ENCODE measurements at regions not wholly inside any gene's neighbourhood (a gene's known extent, or its start where the extent isn't known, plus 50 kb on each side); places are given as distances from the start of the nearest gene placed in this dataset.

- WGBS, 2 donors (ENCODE audit: low coverage in 1 of 2): 82% methylated on average over 4 of the region's 4 CpGs; no CpG with 5 or more reads in 1 of the 2 donors
- no peak overlapping the region for H3K4me3 ChIP-seq
- intact Hi-C loops (cut with DNase I; ENCODE audit: low total_unique reads) (no loop called here), in situ Hi-C loops (cut with MboI; ENCODE audit: low pct_ligation_motif_present in 1 of 4, low pct_unique_long_range_greater_than_20kb in 1 of 4, low sequenced_read_pairs in 3 of 4) (no loop called here)
- H3K4me1 ChIP-seq: peaks cover 5 to 15% (median 11%) of the 10 kb centered on the region in 4 donors
- H3K9me3 ChIP-seq: no peaks in the 10 kb centered on the region
- H3K27me3 ChIP-seq: peaks cover 5% of the 10 kb centered on the region
- no peak overlapping the region for H3K27ac ChIP-seq
- no peak for TF ChIP-seq POLR2A (IDR thresholded peaks at IDR 0.05)
- no peak for TF ChIP-seq CTCF (IDR thresholded peaks at IDR 0.05)
- no peak for TF ChIP-seq EP300 (IDR thresholded peaks at IDR 0.05; ENCODE audit: low read depth)
- no peak for TF ChIP-seq POLR2AphosphoS5 (IDR thresholded peaks at IDR 0.05)
- DNase-seq: no peak
- no peaks in the 10 kb centered on the region for H3K36me3 ChIP-seq
Measured at GRCh38 chr3:14285548-14285925, 106.9 kb downstream of the LSM3 start.

- in situ Hi-C loops (cut with MboI; ENCODE audit: low pct_ligation_motif_present in 1 of 4, low pct_unique_long_range_greater_than_20kb in 1 of 4, low sequenced_read_pairs in 3 of 4): no loop called here
- H3K36me3 ChIP-seq: no peaks in the 10 kb centered on the region
Measured at GRCh38 chr3:14286887-14287500, 108.4 kb downstream of the LSM3 start.

GRCh38 chr3:14288177-14288788 lies 109.7 kb downstream of the LSM3 start:
- no peak overlapping the region for H3K4me3 ChIP-seq
- H3K27ac ChIP-seq: no peak overlapping the region
- peaks cover 7 to 28% (median 20%) of the 10 kb centered on the region in 4 donors for H3K4me1 ChIP-seq
- in situ Hi-C loops (cut with MboI; ENCODE audit: low pct_ligation_motif_present in 1 of 4, low pct_unique_long_range_greater_than_20kb in 1 of 4, low sequenced_read_pairs in 3 of 4) (no loop called here), intact Hi-C loops (cut with DNase I; ENCODE audit: low total_unique reads) (no loop called here)
- TF ChIP-seq POLR2A (IDR thresholded peaks at IDR 0.05) (no peak), EP300 (IDR thresholded peaks at IDR 0.05; ENCODE audit: low read depth) (no peak), CTCF (IDR thresholded peaks at IDR 0.05) (no peak), POLR2AphosphoS5 (IDR thresholded peaks at IDR 0.05) (no peak)
- H3K27me3 ChIP-seq: no peaks in the 10 kb centered on the region
- no peaks in the 10 kb centered on the region for H3K36me3 ChIP-seq
- no peaks in the 10 kb centered on the region for H3K9me3 ChIP-seq
- DNase-seq: no peak
- WGBS, 2 donors (ENCODE audit: low coverage in 1 of 2): 90 to 92% methylated on average over 2 of the region's 2 CpGs

More at GRCh38 chr3:14286887-14287500, 108.4 kb downstream of the LSM3 start:
- 63 to 100% methylated on average over 1 to 7 of the region's 7 CpGs for WGBS, 2 donors (ENCODE audit: low coverage in 1 of 2)
- TF ChIP-seq POLR2AphosphoS5 (IDR thresholded peaks at IDR 0.05): no peak
- no peak for TF ChIP-seq CTCF (IDR thresholded peaks at IDR 0.05)
- no peak for TF ChIP-seq POLR2A (IDR thresholded peaks at IDR 0.05)
- no peak for TF ChIP-seq EP300 (IDR thresholded peaks at IDR 0.05; ENCODE audit: low read depth)
- no peaks in the 10 kb centered on the region for H3K27me3 ChIP-seq
- no peak overlapping the region for H3K27ac ChIP-seq
- no peaks in the 10 kb centered on the region for H3K9me3 ChIP-seq
- DNase-seq: no peak
- no peak overlapping the region for H3K4me3 ChIP-seq
- intact Hi-C loops (cut with DNase I; ENCODE audit: low total_unique reads): no loop called here
- peaks cover 7 to 28% (median 20%) of the 10 kb centered on the region in 4 donors for H3K4me1 ChIP-seq

- Histone ChIP-seq H3K4me3 (no peak overlapping the region), H3K27me3 (no peaks in the 10 kb centered on the region), H3K9me3 (no peaks in the 10 kb centered on the region), H3K4me1 (peaks cover 7 to 28% (median 20%) of the 10 kb centered on the region in 4 donors), H3K36me3 (no peaks in the 10 kb centered on the region), H3K27ac (no peak overlapping the region)
- intact Hi-C loops (cut with DNase I; ENCODE audit: low total_unique reads): no loop called here
- in situ Hi-C loops (cut with MboI; ENCODE audit: low pct_ligation_motif_present in 1 of 4, low pct_unique_long_range_greater_than_20kb in 1 of 4, low sequenced_read_pairs in 3 of 4): no loop called here
- no peak for DNase-seq
- TF ChIP-seq POLR2A (IDR thresholded peaks at IDR 0.05) (no peak), EP300 (IDR thresholded peaks at IDR 0.05; ENCODE audit: low read depth) (no peak), POLR2AphosphoS5 (IDR thresholded peaks at IDR 0.05) (no peak), CTCF (IDR thresholded peaks at IDR 0.05) (no peak)
- 76 to 81% methylated on average over 2 to 5 of the region's 5 CpGs for whole genome bisulfite sequencing, 2 donors (ENCODE audit: low coverage in 1 of 2)
Measured at GRCh38 chr3:14288833-14289451, 110.3 kb downstream of the LSM3 start.
